HepG2 (cell line): ENCODE measurements at regions not wholly inside any gene's neighbourhood (a gene's known extent, or its start where the extent isn't known, plus 50 kb on each side); places are given as distances from the start of the nearest gene placed in this dataset.

Experiments used
- CTCF ChIP-seq: sonication (generic); formaldehyde crosslinking; IDR thresholded peaks from 2 replicates; pipeline ENCODE4 v1.5.0; 2020; ENCODE audit warnings: mild to moderate bottlenecking, missing genetic modification reagents, moderate library complexity
- FOXP1 ChIP-seq, 2 experiments: fragments of 450-650 bp in 1 of 2; IDR thresholded peaks; 2 replicates each; pipeline ENCODE4 v1.6.1; 2017 to 2018; ENCODE audit warnings: antibody characterized with exemption in 1 of 2
- MAFG ChIP-seq: sonication (generic); formaldehyde crosslinking; IDR thresholded peaks from 2 replicates; pipeline ENCODE4 v1.5.1; 2020; ENCODE audit warnings: mild to moderate bottlenecking, missing genetic modification reagents
- NFRKB ChIP-seq: fragments of 450-650 bp; IDR thresholded peaks from 2 replicates; pipeline ENCODE4 v1.6.1; 2017
- POLR2A ChIP-seq, 2 experiments: IDR thresholded peaks; 2 replicates each; pipeline ENCODE4 v1.6.1; 2011; ENCODE audit warnings: low read depth in 2 of 2, low read length in 2 of 2, mild to moderate bottlenecking in 1 of 2, moderate library complexity in 1 of 2; ENCODE audit not compliant: insufficient read depth in 1 of 2
- STAT6 ChIP-seq: sonication (generic); formaldehyde crosslinking; IDR thresholded peaks from 2 replicates; pipeline ENCODE4 v1.4.0; 2020; ENCODE audit warnings: missing genetic modification reagents, mild to moderate bottlenecking, borderline replicate concordance
- ZFP91 ChIP-seq: sonication (generic); formaldehyde crosslinking; IDR thresholded peaks from 2 replicates; pipeline ENCODE4 v1.9.0; 2022; ENCODE audit warnings: missing genetic modification reagents, mild to moderate bottlenecking, borderline replicate concordance

- TF ChIP-seq FOXP1 (IDR thresholded peaks at IDR 0.05) (no peak), FOXP1 (CRISPR knock-in tag; IDR thresholded peaks at IDR 0.05) (no peak), NFRKB (no peak), MAFG (CRISPR knock-in tag) (no peak), ZFP91 (CRISPR knock-in tag) (no peak), CTCF (CRISPR knock-in tag) (no peak), STAT6 (no peak), POLR2A (IDR thresholded peaks at IDR 0.05; ENCODE audit: insufficient read depth in 1 of 2, low read depth in 2 of 2, low read length in 2 of 2) (no peak)
These were observed 318.6 kb upstream of the KLF6 start for GRCh38 chr10:4103603-4104002.
